Duodenal mucosa (tissue), 2 donors: ENCODE measurements at regions not wholly inside any gene's neighbourhood (a gene's known extent, or its start where the extent isn't known, plus 50 kb on each side); places are given as distances from the start of the nearest gene placed in this dataset.

ENCODE experiments used
- H3K27ac ChIP-seq: one replicate; pipeline ENCODE4 v1.7.0; 2013; ENCODE audit warnings: low read depth, low read length
- H3K27me3 ChIP-seq, 2 donors: one replicate each; pipeline ENCODE4 v1.7.0; 2013; ENCODE audit warnings: low read length in 2 of 2, control low read depth in 1 of 2; ENCODE audit not compliant: insufficient read depth in 2 of 2, control insufficient read depth in 1 of 2
- H3K36me3 ChIP-seq, 2 donors: one replicate each; pipeline ENCODE4 v1.7.0; 2013; ENCODE audit warnings: low read length in 2 of 2, control low read depth in 1 of 2; ENCODE audit not compliant: insufficient read depth in 2 of 2, control insufficient read depth in 1 of 2
- H3K4me1 ChIP-seq, 2 donors: one replicate each; pipeline ENCODE4 v1.7.0; 2013; ENCODE audit warnings: low read length in 2 of 2, control low read depth in 1 of 2; ENCODE audit not compliant: insufficient read depth in 2 of 2, control insufficient read depth in 1 of 2
- H3K4me3 ChIP-seq, 2 donors: one replicate each; pipeline ENCODE4 v1.7.0; 2013; ENCODE audit warnings: low read length in 2 of 2, low read depth in 1 of 2
- H3K9ac ChIP-seq, 2 donors: one replicate each; pipeline ENCODE4 v1.7.0; 2013; ENCODE audit warnings: low read length in 2 of 2, low read depth in 1 of 2
- H3K9me3 ChIP-seq, 2 donors: one replicate each; pipeline ENCODE4 v1.7.0; 2013; ENCODE audit warnings: low read length in 2 of 2, control low read depth in 1 of 2; ENCODE audit not compliant: control insufficient read depth in 1 of 2

DNA sequence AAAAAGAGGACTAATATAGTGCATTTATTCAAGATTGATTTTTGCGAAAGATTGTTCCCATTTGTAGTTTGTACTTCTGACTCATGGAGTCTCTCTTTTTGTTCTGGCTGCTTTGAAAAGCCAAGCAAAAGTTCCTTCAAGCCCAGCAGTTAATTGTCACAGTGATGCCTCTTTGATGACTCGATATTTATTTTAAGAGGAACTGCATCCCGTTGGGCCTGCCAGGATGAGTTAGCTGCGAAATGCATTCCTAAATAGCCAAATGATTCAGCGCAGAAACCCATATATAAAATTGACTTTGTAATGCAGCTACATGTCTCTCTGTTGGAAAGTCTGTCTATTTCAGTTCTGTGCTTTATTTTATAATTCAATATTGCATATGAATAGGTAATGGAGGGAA is 295.1 kb downstream of the GBA3 start:
- Histone ChIP-seq H3K9ac (no peak overlapping the region), H3K4me1 (no peaks in the 10 kb centered on the region), H3K4me3 (no peak overlapping the region), H3K9me3 (peaks cover 0 to 2% of the 10 kb centered on the region in 2 donors), H3K36me3 (no peaks in the 10 kb centered on the region), H3K27ac (no peak overlapping the region), H3K27me3 (no peaks in the 10 kb centered on the region)

DNA sequence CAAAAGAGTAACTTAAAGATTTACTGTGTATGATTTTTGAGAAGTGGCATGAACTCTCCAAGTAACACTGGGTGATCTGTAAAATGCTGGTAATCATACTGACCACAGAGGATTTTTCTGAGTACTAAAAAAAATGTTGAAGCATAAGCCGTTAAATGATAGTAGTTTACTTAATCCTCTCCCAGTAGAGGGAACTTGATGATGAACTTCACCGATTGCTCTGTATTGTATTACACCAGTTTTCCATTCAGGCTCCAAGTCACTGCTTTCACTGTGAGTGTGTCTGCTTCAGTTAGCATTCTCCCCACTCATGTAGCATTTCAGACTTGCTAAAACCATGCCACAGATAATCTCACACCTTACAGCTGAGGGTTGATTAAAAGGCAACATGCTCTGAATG is 294.1 kb downstream of the GBA3 start:
- no peaks in the 10 kb centered on the region for H3K36me3 ChIP-seq
- H3K9ac ChIP-seq: no peak overlapping the region
- no peaks in the 10 kb centered on the region for H3K27me3 ChIP-seq
- H3K4me1 ChIP-seq: no peaks in the 10 kb centered on the region
- H3K27ac ChIP-seq: no peak overlapping the region
- H3K9me3 ChIP-seq: peaks cover 0 to 2% of the 10 kb centered on the region in 2 donors
- H3K4me3 ChIP-seq: no peak overlapping the region

GRCh38 chr4:22986262-22986661 is 293.5 kb downstream of the GBA3 start:
- H3K27ac ChIP-seq: no peak overlapping the region
- no peak overlapping the region for H3K9ac ChIP-seq

DNA sequence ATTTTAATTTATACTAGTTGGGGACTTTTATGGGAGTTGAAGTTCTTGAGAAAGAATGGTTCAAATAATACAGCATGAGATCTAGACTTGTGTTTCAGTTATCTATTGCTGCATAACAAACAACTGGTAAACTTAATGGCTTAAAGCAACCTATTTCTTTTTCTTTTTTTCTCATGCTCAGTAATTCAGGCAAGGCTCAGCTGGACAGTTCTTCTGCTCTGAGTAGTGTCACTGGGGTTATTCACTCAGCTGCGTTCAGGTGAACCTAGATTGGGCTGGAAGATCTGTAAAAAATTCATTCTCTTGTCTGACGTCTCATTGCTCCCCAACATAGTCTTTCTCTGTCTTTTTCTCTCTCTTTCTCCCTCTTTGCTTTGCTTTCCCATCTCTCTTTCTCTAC is 291.7 kb downstream of the GBA3 start:
- Histone ChIP-seq H3K27ac (no peak overlapping the region), H3K9me3 (peaks cover 0 to 2% of the 10 kb centered on the region in 2 donors), H3K4me3 (no peak overlapping the region), H3K9ac (no peak overlapping the region), H3K4me1 (no peaks in the 10 kb centered on the region), H3K36me3 (no peaks in the 10 kb centered on the region), H3K27me3 (no peaks in the 10 kb centered on the region)

More at GRCh38 chr4:22986262-22986661, 293.5 kb downstream of the GBA3 start:
- Histone ChIP-seq H3K27me3 (no peaks in the 10 kb centered on the region), H3K36me3 (no peaks in the 10 kb centered on the region), H3K4me1 (no peaks in the 10 kb centered on the region), H3K9me3 (peaks cover 0 to 2% of the 10 kb centered on the region in 2 donors), H3K4me3 (no peak overlapping the region)

DNA sequence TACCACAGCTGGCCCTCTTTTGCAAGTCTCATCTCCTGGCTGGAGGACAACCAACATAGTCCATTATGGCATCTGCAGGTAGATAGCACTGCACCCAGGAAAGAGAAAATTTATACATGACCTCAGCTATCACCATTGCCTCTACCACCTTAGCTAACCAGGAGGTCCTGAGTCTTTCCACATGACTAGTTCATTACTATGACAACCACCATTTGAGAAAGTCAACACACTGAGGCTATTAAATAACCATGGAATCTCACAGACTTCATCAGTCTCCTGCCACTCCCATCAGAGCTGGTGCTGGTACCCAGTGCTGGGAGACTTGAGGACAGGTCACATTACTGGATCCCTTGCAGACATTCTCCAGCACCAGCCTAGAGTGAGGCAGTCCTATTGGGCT is 285.9 kb downstream of the GBA3 start:
- Histone ChIP-seq H3K36me3 (no peaks in the 10 kb centered on the region), H3K9ac (no peak overlapping the region), H3K9me3 (no peaks in the 10 kb centered on the region), H3K27me3 (no peaks in the 10 kb centered on the region), H3K4me1 (no peaks in the 10 kb centered on the region), H3K4me3 (no peak overlapping the region), H3K27ac (no peak overlapping the region)

- Histone ChIP-seq H3K4me3 (no peak overlapping the region), H3K9ac (no peak overlapping the region), H3K9me3 (no peaks in the 10 kb centered on the region)
Observed at GRCh38 chr4:22970665-22971064, 277.9 kb downstream of the GBA3 start.

DNA sequence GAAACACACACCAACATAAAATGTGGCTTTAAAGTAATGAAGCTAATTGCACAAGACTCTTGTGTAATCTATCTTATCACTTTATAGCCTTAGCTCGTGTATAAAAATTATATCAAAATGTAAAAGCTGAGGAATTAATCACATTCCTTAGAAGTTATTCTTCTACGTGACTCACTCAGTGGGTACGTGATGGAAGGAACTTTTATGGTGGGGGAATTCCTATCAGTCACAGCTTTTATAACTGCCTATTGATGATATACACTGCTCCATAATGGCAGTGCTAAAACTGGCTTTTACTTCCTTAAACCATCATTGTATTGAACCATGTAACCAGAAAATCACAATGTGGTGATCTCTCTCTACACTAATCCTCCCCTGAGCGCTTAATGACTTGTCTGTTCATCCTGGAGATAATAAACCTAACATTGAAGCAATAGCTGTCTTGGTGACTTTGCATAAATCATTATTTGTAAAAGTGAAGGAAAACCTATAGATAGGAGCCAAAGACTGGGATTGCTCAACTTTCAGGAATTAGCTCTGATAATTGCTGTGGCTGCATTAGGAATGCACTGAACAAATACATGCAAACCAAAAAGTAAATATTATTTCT is 276.7 kb downstream of the GBA3 start:
- no peaks in the 10 kb centered on the region for H3K9me3 ChIP-seq
- no peaks in the 10 kb centered on the region for H3K36me3 ChIP-seq
- H3K27me3 ChIP-seq: no peaks in the 10 kb centered on the region
- H3K4me1 ChIP-seq: peaks cover 13 to 29% of the 10 kb centered on the region in 2 donors
- no peak overlapping the region for H3K4me3 ChIP-seq
- H3K9ac ChIP-seq: no peak overlapping the region
- no peak overlapping the region for H3K27ac ChIP-seq

More at GRCh38 chr4:22970665-22971064, 277.9 kb downstream of the GBA3 start:
- no peaks in the 10 kb centered on the region for H3K36me3 ChIP-seq
- peaks cover 13 to 24% of the 10 kb centered on the region in 2 donors for H3K4me1 ChIP-seq
- no peaks in the 10 kb centered on the region for H3K27me3 ChIP-seq
- H3K27ac ChIP-seq: no peak overlapping the region

- Histone ChIP-seq H3K36me3 (no peaks in the 10 kb centered on the region), H3K4me1 (peaks cover 0 to 10% of the 10 kb centered on the region in 2 donors), H3K9me3 (no peaks in the 10 kb centered on the region), H3K4me3 (no peak overlapping the region), H3K27ac (no peak overlapping the region), H3K9ac (no peak overlapping the region), H3K27me3 (no peaks in the 10 kb centered on the region)
Observed at GRCh38 chr4:22962295-22962694, 269.6 kb downstream of the GBA3 start.

DNA sequence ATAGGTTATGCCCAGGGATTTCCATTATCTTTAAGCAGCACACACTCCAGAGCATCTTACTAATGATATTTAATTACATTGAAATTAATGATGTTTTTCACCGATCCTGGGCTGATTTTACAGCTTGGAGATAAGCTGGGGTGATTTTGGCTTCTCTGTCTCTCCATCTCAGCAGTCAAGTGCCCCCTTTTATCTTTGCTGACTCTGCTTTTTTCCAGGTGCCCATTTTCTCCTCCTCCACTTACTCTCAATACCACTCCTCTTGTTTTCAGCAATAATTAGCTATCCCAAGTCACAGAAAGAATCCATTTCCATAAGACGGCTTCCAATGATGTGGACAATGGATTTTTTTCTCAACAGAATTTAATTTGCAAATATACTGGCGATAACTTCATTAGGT is 266.7 kb downstream of the GBA3 start:
- Histone ChIP-seq H3K36me3 (no peaks in the 10 kb centered on the region), H3K27ac (no peak overlapping the region), H3K27me3 (no peaks in the 10 kb centered on the region), H3K4me3 (no peak overlapping the region), H3K9me3 (no peaks in the 10 kb centered on the region), H3K4me1 (peaks cover 0 to 5% of the 10 kb centered on the region in 2 donors), H3K9ac (no peak overlapping the region)

- no peaks in the 10 kb centered on the region for H3K9me3 ChIP-seq
- H3K4me1 ChIP-seq: peaks cover 0 to 5% of the 10 kb centered on the region in 2 donors
- H3K27me3 ChIP-seq: no peaks in the 10 kb centered on the region
- no peak overlapping the region for H3K9ac ChIP-seq
- no peak overlapping the region for H3K27ac ChIP-seq
- no peak overlapping the region for H3K4me3 ChIP-seq
- no peaks in the 10 kb centered on the region for H3K36me3 ChIP-seq
Observed at GRCh38 chr4:22957774-22958309, 265.1 kb downstream of the GBA3 start.
